ENCODE measurements at regions not wholly inside any gene's neighbourhood (a gene's known extent, or its start where the extent isn't known, plus 50 kb on each side); places are given as distances from the start of the nearest gene placed in this dataset.
"Not testable (repeated sequence)": the region's sequence is repeated elsewhere in the genome, so short reads cannot be mapped to it uniquely, and the experiment has no call there.

GRCh38 chr10:32217216-32217615 lies 129.7 kb downstream of the EPC1 start:
- H3K27ac ChIP-seq: no peak overlapping the region
- TF ChIP-seq ZFX (IDR thresholded peaks at IDR 0.05) (no peak), CTCF (conservative IDR thresholded peaks at IDR 0.05) (no peak)

- H3K27ac ChIP-seq: not testable (repeated sequence)
Observed at GRCh38 chr10:32213838-32214237, 133.1 kb downstream of the EPC1 start.

GRCh38 chr10:32211046-32211363 lies 136.0 kb downstream of the EPC1 start:
- no peak overlapping the region for H3K27ac ChIP-seq
- peak; percentile 49 for TF ChIP-seq CTCF (conservative IDR thresholded peaks at IDR 0.05)
- TF ChIP-seq ZFX (IDR thresholded peaks at IDR 0.05): no peak

GRCh38 chr10:32210306-32211045 lies 136.5 kb downstream of the EPC1 start:
- H3K27ac ChIP-seq: no peak overlapping the region
- TF ChIP-seq ZFX (IDR thresholded peaks at IDR 0.05) (no peak), CTCF (conservative IDR thresholded peaks at IDR 0.05) (peak; percentile 88)

- H3K27ac ChIP-seq: not testable (repeated sequence)
Observed at GRCh38 chr10:32208005-32208404, 139.0 kb downstream of the EPC1 start.

- no peak overlapping the region for H3K27ac ChIP-seq
- TF ChIP-seq ZFX (IDR thresholded peaks at IDR 0.05): no peak
- peak; percentile 83 for TF ChIP-seq CTCF (conservative IDR thresholded peaks at IDR 0.05)
Observed at GRCh38 chr10:32207544-32207943, 139.4 kb downstream of the EPC1 start.

- no peak overlapping the region for H3K27ac ChIP-seq
- TF ChIP-seq CTCF (conservative IDR thresholded peaks at IDR 0.05) (no peak), ZFX (IDR thresholded peaks at IDR 0.05) (no peak)
Observed at GRCh38 chr10:32205670-32206069, 141.3 kb downstream of the EPC1 start.

GRCh38 chr10:32204606-32205005 lies 142.4 kb downstream of the EPC1 start:
- H3K27ac ChIP-seq: no peak overlapping the region
- TF ChIP-seq CTCF (conservative IDR thresholded peaks at IDR 0.05) (no peak), ZFX (IDR thresholded peaks at IDR 0.05) (no peak)
